Panc1 (cell line): ENCODE measurements at regions not wholly inside any gene's neighbourhood (a gene's known extent, or its start where the extent isn't known, plus 50 kb on each side); places are given as distances from the start of the nearest gene placed in this dataset.
"Not testable (repeated sequence)": the region's sequence is repeated elsewhere in the genome, so short reads cannot be mapped to it uniquely, and the experiment has no call there.

Experiments
- ATAC-seq: fragments of 200-7000 bp; cut with Tn5 transposase; 2 replicates; pipeline ENCODE4 v1.9.1; 2020; ENCODE audit warnings: mild to moderate bottlenecking, moderate library complexity
- BruUV-seq: library from RNA; stranded (reverse); fragments of 400-500 nt; replicated peaks from 2 replicates; lab custom pipeline; 2021; lab: Mats Ljungman, UMichigan
- CTCF ChIA-PET: fragments of 300-600 bp; sonication (Branson Sonifier 250); formaldehyde crosslinking; loops from one replicate; lab custom pipeline; 2022; ENCODE audit warnings: antibody characterized with exemption; lab: Charles Lee
- POLR2A ChIA-PET: fragments of 300-600 bp; sonication (Branson Sonifier 250); formaldehyde crosslinking; loops from one replicate; lab custom pipeline; 2022; ENCODE audit warnings: antibody characterized with exemption; lab: Charles Lee
- DNase-seq: peaks from one replicate; pipeline ENCODE4 v3.0.0-alpha.2; 2010; ENCODE audit warnings: low read depth, low spot score
- H3K27ac ChIP-seq: 2 replicates; pipeline ENCODE4 v1.5.1; 2011; ENCODE audit warnings: mild to moderate bottlenecking, low read length, inconsistent platforms
- H3K27me3 ChIP-seq: fragments of 200-500 bp; sonication (Bioruptor generic); 2 replicates; pipeline ENCODE4 v1.6.0; 2014; ENCODE audit warnings: low read length, inconsistent platforms; ENCODE audit not compliant: control insufficient read depth, insufficient read depth
- H3K36me3 ChIP-seq: fragments of 200-500 bp; sonication (Bioruptor generic); 2 replicates; pipeline ENCODE4 v1.5.1; 2014; ENCODE audit warnings: inconsistent platforms, mild to moderate bottlenecking, low read length, moderate library complexity; ENCODE audit not compliant: control insufficient read depth, insufficient read depth
- H3K4me1 ChIP-seq: 2 replicates; pipeline ENCODE4 v1.5.1; 2011; ENCODE audit warnings: inconsistent platforms, mild to moderate bottlenecking, low read length, moderate library complexity; ENCODE audit not compliant: control insufficient read depth, insufficient read depth
- H3K4me3 ChIP-seq, 2 experiments: 2 replicates each; pipeline ENCODE4 v1.5.1; 2011 to 2012; ENCODE audit warnings: low read depth in 2 of 2, low read length in 2 of 2, mild to moderate bottlenecking in 2 of 2, inconsistent platforms in 1 of 2, moderate library complexity in 1 of 2
- H3K9me3 ChIP-seq: fragments of 200-500 bp; sonication (Bioruptor generic); 2 replicates; pipeline ENCODE4 v1.5.1; 2014; ENCODE audit warnings: low read depth, mild to moderate bottlenecking, inconsistent platforms, low read length, moderate library complexity; ENCODE audit not compliant: control insufficient read depth, insufficient read depth
- CTCF ChIP-seq: fragments of 450-650 bp; IDR thresholded peaks from 2 replicates; pipeline ENCODE4 v1.5.1; 2017; ENCODE audit warnings: mild to moderate bottlenecking
- POLR2AphosphoS5 ChIP-seq: IDR thresholded peaks from 2 replicates; pipeline ENCODE4 v1.6.1; 2012; ENCODE audit warnings: mild to moderate bottlenecking, low read depth, low read length, moderate library complexity
- REST ChIP-seq, 2 experiments: IDR thresholded peaks; 2 replicates each; pipeline ENCODE4 v1.6.1; 2011 to 2012; ENCODE audit warnings: low read depth in 2 of 2, control low read depth in 1 of 2, low read length in 1 of 2, mild to moderate bottlenecking in 1 of 2, moderate library complexity in 1 of 2; ENCODE audit not compliant: insufficient read depth in 1 of 2
- SIN3A ChIP-seq: IDR thresholded peaks from 2 replicates; pipeline ENCODE4 v1.6.1; 2012; ENCODE audit warnings: low read depth, mild to moderate bottlenecking, low read length, moderate library complexity, borderline replicate concordance; ENCODE audit not compliant: insufficient read depth
- TCF7L2 ChIP-seq: IDR thresholded peaks from 2 replicates; pipeline ENCODE4 v1.6.1; 2011; ENCODE audit warnings: mild to moderate bottlenecking, low read depth, low read length, inconsistent platforms
- in situ Hi-C: cut with HindIII; loops from 2 replicates; pipeline ENCODE4 v1.10.0; 2016; ENCODE audit warnings: low sequenced_read_pairs, low pct_unique_long_range_greater_than_20kb
- intact Hi-C: fragments of 100-400 bp; cut with micrococcal nuclease; formaldehyde crosslinking; loops from one replicate; pipeline ENCODE4 v1.10.0; 2022; ENCODE audit not compliant: unreplicated experiment

- no peaks in the 10 kb centered on the region for H3K36me3 ChIP-seq
- H3K4me1 ChIP-seq = no peaks in the 10 kb centered on the region
- in situ Hi-C loops (no loop called here), intact Hi-C loops (no loop called here)
- TF ChIP-seq SIN3A = no peak
- TF ChIP-seq TCF7L2 = no peak
- TF ChIP-seq REST (IDR thresholded peaks at IDR 0.05; ENCODE audit: insufficient read depth in 1 of 2, low read depth in 2 of 2, low read length in 1 of 2) = no peak
- TF ChIP-seq CTCF = no peak
- no peak for TF ChIP-seq POLR2AphosphoS5
- BruUV-seq = no TSS peak
- DNase-seq (no peak), ATAC-seq (no peak)
- POLR2A ChIA-PET = no interaction called here
- no peaks in the 10 kb centered on the region for H3K27me3 ChIP-seq
- no peak overlapping the region for H3K27ac ChIP-seq
- H3K9me3 ChIP-seq = no peaks in the 10 kb centered on the region
- H3K4me3 ChIP-seq = no peak overlapping the region
- CTCF ChIA-PET = no interaction called here
These were observed 351.2 kb upstream of the PCDH10 start for GRCh38 chr4:132797856-132798255.

GRCh38 chr4:132809298-132810032 is 339.6 kb upstream of the PCDH10 start:
- in situ Hi-C loops (no loop called here), intact Hi-C loops (no loop called here)
- ChIA-PET CTCF (no interaction called here), POLR2A (no interaction called here)
- Histone ChIP-seq H3K27me3 (no peaks in the 10 kb centered on the region), H3K4me3 (no peak overlapping the region), H3K36me3 (no peaks in the 10 kb centered on the region; the same call in 1 of the 2 replicates), H3K27ac (no peak overlapping the region), H3K9me3 (no peaks in the 10 kb centered on the region), H3K4me1 (no peaks in the 10 kb centered on the region)
- no TSS peak for BruUV-seq
- TF ChIP-seq POLR2AphosphoS5 (no peak), SIN3A (no peak), CTCF (no peak), TCF7L2 (no peak), REST (IDR thresholded peaks at IDR 0.05; ENCODE audit: insufficient read depth in 1 of 2, low read depth in 2 of 2, low read length in 1 of 2) (no peak)
- ATAC-seq (no peak), DNase-seq (no peak)

GRCh38 chr4:132813061-132813460 is 336.0 kb upstream of the PCDH10 start:
- intact Hi-C loops, H3K9me3 ChIP-seq, in situ Hi-C loops, H3K27ac ChIP-seq, DNase-seq, H3K4me3 ChIP-seq, BruUV-seq, H3K27me3 ChIP-seq, H3K36me3 ChIP-seq, CTCF ChIA-PET, POLR2A ChIA-PET, ATAC-seq, H3K4me1 ChIP-seq: not testable (repeated sequence)
